A673 (cell line): ENCODE measurements at regions not wholly inside any gene's neighbourhood (a gene's known extent, or its start where the extent isn't known, plus 50 kb on each side); places are given as distances from the start of the nearest gene placed in this dataset.

Experiments used
- CTCF ChIP-seq: fragments of 300-800, 200-600 bp; sonication (generic); conservative IDR thresholded peaks from 2 replicates; pipeline ENCODE4 v1.5.1; 2017; ENCODE audit warnings: low read depth, mild to moderate bottlenecking, antibody characterized with exemption, low read length, moderate library complexity, mixed read lengths
- EZH2 ChIP-seq: fragments of 200-600 bp; sonication (generic); IDR thresholded peaks from 2 replicates; pipeline ENCODE4 v1.6.1; 2017; ENCODE audit warnings: borderline replicate concordance, low read depth, mild to moderate bottlenecking, mixed read lengths, antibody characterized with exemption, low read length; ENCODE audit not compliant: poor library complexity, severe bottlenecking

GRCh38 chr12:126019385-126019784, 954.1 kb downstream of the AACS start:
- TF ChIP-seq CTCF (no peak), EZH2 (no peak)
